Pancreas (tissue), 10 donors: ENCODE measurements at regions not wholly inside any gene's neighbourhood (a gene's known extent, or its start where the extent isn't known, plus 50 kb on each side); places are given as distances from the start of the nearest gene placed in this dataset.

ENCODE experiments used
- ATAC-seq, 4 donors: fragments of 200-7000 bp; cut with Tn5 transposase; one replicate each; pipeline versions ENCODE4 v1.8.0 to v1.9.1; 2020; ENCODE audit warnings: mild to moderate bottlenecking in 4 of 4, moderate library complexity in 4 of 4
- DNase-seq, 6 donors: peaks; one replicate each; pipeline ENCODE4 v3.0.0-alpha.2; 2020
- FAIRE-seq: peaks from 2 replicates; lab custom pipeline; 2012; peaks lifted over from hg19 to GRCh38; lab: Jason Lieb, UNC
- H3K27ac ChIP-seq, 4 donors: fragments of 200-600 bp; sonication (generic); 1 replicate in 3 of 4; 2 replicates in 1 of 4; pipeline versions ENCODE4 v1.5.0 to v1.8.0; 2020
- H3K27me3 ChIP-seq, 4 donors: fragments of 200-600 bp; one replicate each; pipeline ENCODE4 v1.8.0; 2021
- H3K36me3 ChIP-seq, 3 donors: fragments of 200-600 bp; sonication (generic) in 1 of 3; one replicate each; pipeline versions ENCODE4 v1.5.0 to v1.8.0; 2020 to 2021
- H3K4me1 ChIP-seq, 3 donors: fragments of 200-600 bp; one replicate each; pipeline ENCODE4 v1.8.0; 2021
- H3K4me3 ChIP-seq, 4 donors: fragments of 200-600 bp; sonication (generic) in 2 of 4; one replicate each; pipeline versions ENCODE4 v1.5.0 to v1.8.0; 2020 to 2021
- H3K9me3 ChIP-seq, 4 donors: fragments of 200-600 bp; one replicate each; pipeline ENCODE4 v1.8.0; 2021
- CTCF ChIP-seq, 4 donors: fragments of 200-600 bp; sonication (generic) in 3 of 4; IDR thresholded peaks; one replicate each; pipeline versions ENCODE4 v1.5.0 to v1.8.0; 2021; ENCODE audit warnings: antibody characterized with exemption in 4 of 4
- WGBS, 2 donors: extraction: QIAGEN DNeasy Blood & Tissue Kit; methylation state at CpG; one replicate each; pipeline ENCODE4 v1.1.7; 2013; 5-methylcytosine and 5-hydroxymethylcytosine counted together
- intact Hi-C, 3 donors: fragments of 100-400 bp; cut with DNase I; formaldehyde crosslinking; loops; one replicate each; pipeline versions ENCODE4 v1.11.1 to v1.14.2; 2022
- donor health status: healthy with polysubstance abuse.
- donor health status: DM: no; HTN: no; CAD: no; lungs with moderate emphysema.
- donor health status: DM: no; HTN: no; CAD: no.
- donor health status: control.
- donor health status: control.
- donor health status: Bipolar disorder and iron deficiency.
- donor health status: DM: yes; HTN: yes; CAD: no.
- donor health status: DM: no; HTN: no; CAD: no.
- donor health status: DM: no; HTN: no; CAD: no.
- donor health status: DM: yes; HTN: yes; CAD: no.

- no peak overlapping the region for H3K27ac ChIP-seq
- H3K4me1 ChIP-seq: no peaks in the 10 kb centered on the region
- no peaks in the 10 kb centered on the region for H3K9me3 ChIP-seq
- H3K36me3 ChIP-seq: no peaks in the 10 kb centered on the region
- no peaks in the 10 kb centered on the region for H3K27me3 ChIP-seq
- no peak for DNase-seq
- no peak for FAIRE-seq
- no peak for TF ChIP-seq CTCF (IDR thresholded peaks at IDR 0.05)
- intact Hi-C loops: no loop called here
- ATAC-seq: no peak
- WGBS, 2 donors: 70 to 83% methylated on average over 2 of the region's 2 CpGs
- no peak overlapping the region for H3K4me3 ChIP-seq
Observed at GRCh38 chr11:111194860-111195568, 50.5 kb upstream of the POU2AF2 start.

DNA sequence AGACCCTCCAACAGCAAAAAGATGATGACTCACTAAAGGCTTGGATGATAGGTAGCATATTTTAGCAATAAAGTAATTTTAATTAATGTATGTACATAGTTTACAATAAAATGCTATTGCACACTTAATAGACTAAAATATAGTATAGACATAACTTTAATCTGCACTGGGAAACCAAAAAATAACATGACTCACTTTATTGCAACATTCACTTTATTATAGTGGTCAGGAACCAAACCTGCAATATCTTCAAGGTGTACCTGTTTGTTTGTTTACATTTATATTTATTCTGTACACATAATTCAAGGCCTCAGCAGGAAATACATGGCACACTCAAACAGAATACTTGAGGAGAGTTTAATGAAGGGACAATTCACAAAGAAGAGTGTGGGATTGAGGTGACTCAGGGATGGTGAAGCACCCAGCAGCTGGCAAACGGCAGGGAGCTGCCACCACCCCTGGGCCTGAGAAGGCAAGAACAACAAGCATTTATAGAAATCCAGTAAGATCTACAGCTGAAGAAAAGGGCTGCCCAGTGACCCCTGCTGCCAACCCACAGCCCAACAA lies 51.5 kb upstream of the POU2AF2 start:
- H3K27ac ChIP-seq: no peak overlapping the region
- TF ChIP-seq CTCF (IDR thresholded peaks at IDR 0.05): no peak
- intact Hi-C loops: no loop called here
- no peaks in the 10 kb centered on the region for H3K27me3 ChIP-seq
- H3K9me3 ChIP-seq: no peaks in the 10 kb centered on the region
- no peaks in the 10 kb centered on the region for H3K4me1 ChIP-seq
- no peak overlapping the region for H3K4me3 ChIP-seq
- ATAC-seq (no peak), FAIRE-seq (no peak), DNase-seq (no peak)
- no peaks in the 10 kb centered on the region for H3K36me3 ChIP-seq
- WGBS, 2 donors: 44 to 51% methylated on average over 1 of the region's 1 CpG

DNA sequence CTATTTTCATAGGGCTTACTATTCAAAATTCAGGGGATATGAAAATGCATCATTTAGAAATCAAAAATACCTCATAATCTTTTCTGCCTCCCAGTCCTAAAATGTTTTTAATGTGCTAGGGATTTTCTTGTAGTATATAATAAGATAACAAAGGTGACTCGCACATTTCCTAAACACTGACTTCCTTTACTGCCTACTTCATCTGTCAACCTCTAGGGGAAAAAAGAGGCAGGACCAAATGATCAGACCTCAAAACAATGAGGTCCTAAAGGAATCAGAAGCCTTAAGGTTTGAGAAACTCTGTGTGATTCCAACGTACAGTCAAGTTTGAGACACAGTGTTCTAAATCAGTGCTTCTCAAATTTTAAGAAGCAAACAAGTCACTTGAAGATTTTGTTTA lies 56.1 kb upstream of the POU2AF2 start:
- intact Hi-C loops: no loop called here
- Histone ChIP-seq H3K9me3 (no peaks in the 10 kb centered on the region), H3K27me3 (no peaks in the 10 kb centered on the region), H3K4me1 (no peaks in the 10 kb centered on the region), H3K27ac (no peak overlapping the region), H3K4me3 (no peak overlapping the region), H3K36me3 (no peaks in the 10 kb centered on the region)
- no peak for FAIRE-seq
- ATAC-seq: no peak
- WGBS, 2 donors: 48 to 49% methylated on average over 2 of the region's 2 CpGs
- TF ChIP-seq CTCF (IDR thresholded peaks at IDR 0.05): no peak
- DNase-seq: no peak

- no peak overlapping the region for H3K4me3 ChIP-seq
- H3K27me3 ChIP-seq: no peaks in the 10 kb centered on the region
- H3K27ac ChIP-seq: no peak overlapping the region
- WGBS, 2 donors: 50 to 66% methylated on average over 3 of the region's 3 CpGs
- no peaks in the 10 kb centered on the region for H3K4me1 ChIP-seq
- intact Hi-C loops: no loop called here
- FAIRE-seq (no peak), DNase-seq (no peak), ATAC-seq (no peak)
- TF ChIP-seq CTCF (IDR thresholded peaks at IDR 0.05): no peak
- H3K36me3 ChIP-seq: no peaks in the 10 kb centered on the region
- no peaks in the 10 kb centered on the region for H3K9me3 ChIP-seq
Observed at GRCh38 chr11:111186308-111186915, 59.1 kb upstream of the POU2AF2 start.

DNA sequence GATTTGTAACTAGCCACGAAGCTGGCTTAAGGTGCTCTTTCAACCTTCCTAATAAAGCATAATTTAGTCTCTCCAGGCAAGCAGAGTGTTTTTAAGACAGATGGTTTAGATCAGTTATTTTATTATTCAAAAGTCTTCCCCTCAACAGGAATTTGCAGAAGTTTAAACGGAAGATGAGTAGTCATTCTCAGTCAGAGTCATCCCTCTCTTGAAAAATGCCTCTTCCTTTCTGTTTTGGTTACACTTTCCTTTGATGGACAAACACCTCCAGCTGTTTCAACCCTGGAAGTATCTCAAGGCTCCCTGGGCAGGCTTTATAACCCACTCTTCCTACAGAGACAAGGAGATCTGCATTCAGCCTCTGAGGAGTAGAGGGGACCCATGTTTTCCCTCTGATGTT lies 60.3 kb upstream of the POU2AF2 start:
- ATAC-seq (no peak), DNase-seq (no peak), FAIRE-seq (no peak)
- WGBS, 2 donors: 38 to 42% methylated on average over 2 of the region's 2 CpGs
- Histone ChIP-seq H3K4me1 (no peaks in the 10 kb centered on the region), H3K4me3 (no peak overlapping the region), H3K9me3 (no peaks in the 10 kb centered on the region), H3K27me3 (no peaks in the 10 kb centered on the region), H3K36me3 (no peaks in the 10 kb centered on the region), H3K27ac (no peak overlapping the region)
- TF ChIP-seq CTCF (IDR thresholded peaks at IDR 0.05): no peak
- intact Hi-C loops: no loop called here
